ENCODE measurements at regions not wholly inside any gene's neighbourhood (a gene's known extent, or its start where the extent isn't known, plus 50 kb on each side); places are given as distances from the start of the nearest gene placed in this dataset.

DNA sequence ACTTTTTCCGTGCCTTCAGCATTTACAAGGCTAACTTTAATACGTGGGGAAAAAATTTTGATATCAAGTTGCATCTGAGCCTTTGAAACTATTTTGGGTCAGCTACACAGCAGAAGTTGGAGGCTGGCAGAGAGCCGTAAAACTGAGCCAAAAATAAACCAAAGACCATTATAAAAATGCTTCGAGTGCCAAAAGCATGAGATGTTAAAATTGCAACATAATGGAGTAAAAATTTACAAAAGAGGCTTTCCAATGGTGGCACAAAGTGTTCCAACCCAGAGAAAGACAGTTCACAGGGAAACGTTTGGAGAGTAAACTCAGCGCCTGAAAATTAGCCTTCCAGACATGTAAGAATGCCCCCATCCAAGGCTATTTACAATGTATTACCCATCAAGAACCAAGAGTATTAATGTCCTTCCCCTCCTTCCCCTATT lies 190.3 kb downstream of the TLE1 start:
- TF ChIP-seq CTCF (IDR thresholded peaks at IDR 0.05; ENCODE audit: low read depth, low read length, poor library complexity, severe bottlenecking) (no peak), EZH2phosphoT487 (IDR thresholded peaks at IDR 0.05; ENCODE audit: borderline replicate concordance, low read length) (no peak)
